PC-3 (cell line): ENCODE measurements at regions not wholly inside any gene's neighbourhood (a gene's known extent, or its start where the extent isn't known, plus 50 kb on each side); places are given as distances from the start of the nearest gene placed in this dataset.

Source experiments
- CTCF ChIP-seq: fragments of 300-600 bp; sonication (generic); conservative IDR thresholded peaks from 2 replicates; pipeline ENCODE4 v1.5.1; 2017; ENCODE audit warnings: antibody characterized with exemption, low read depth, mild to moderate bottlenecking, low read length
- EZH2 ChIP-seq: fragments of 300-600 bp; sonication (generic); IDR thresholded peaks from one replicate; pipeline ENCODE4 v1.6.1; 2017; ENCODE audit warnings: antibody characterized with exemption, mild to moderate bottlenecking, low read length; ENCODE audit not compliant: unreplicated experiment

- TF ChIP-seq CTCF (no peak), EZH2 (no peak)
Observed at GRCh38 chr5:103391659-103392058, 133.1 kb downstream of the MACIR start.
